ENCODE measurements at regions not wholly inside any gene's neighbourhood (a gene's known extent, or its start where the extent isn't known, plus 50 kb on each side); places are given as distances from the start of the nearest gene placed in this dataset.
A peak's percentile ranks its signal among the peaks of the same experiment; 100 is the strongest.

GRCh38 chr15:98025237-98025636 lies 64.7 kb downstream of the ARRDC4 start:
- peak; percentile 4 for DNase-seq
- in situ Hi-C loops (cut with HindIII; ENCODE audit: low pct_ligation_motif_present, low pct_unique_long_range_greater_than_20kb, low sequenced_read_pairs): no loop called here

GRCh38 chr15:98034731-98035130 lies 74.2 kb downstream of the ARRDC4 start:
- in situ Hi-C loops (cut with HindIII; ENCODE audit: low pct_ligation_motif_present, low pct_unique_long_range_greater_than_20kb, low sequenced_read_pairs): no loop called here
- no peak for DNase-seq

GRCh38 chr15:98035134-98035533 lies 74.6 kb downstream of the ARRDC4 start:
- no peak for DNase-seq
- in situ Hi-C loops (cut with HindIII; ENCODE audit: low pct_ligation_motif_present, low pct_unique_long_range_greater_than_20kb, low sequenced_read_pairs): no loop called here

- in situ Hi-C loops (cut with HindIII; ENCODE audit: low pct_ligation_motif_present, low pct_unique_long_range_greater_than_20kb, low sequenced_read_pairs): no loop called here
- no peak for DNase-seq
These were observed 75.1 kb downstream of the ARRDC4 start for GRCh38 chr15:98035577-98036010.

GRCh38 chr15:98039596-98039995 lies 79.1 kb downstream of the ARRDC4 start:
- in situ Hi-C loops (cut with HindIII; ENCODE audit: low pct_ligation_motif_present, low pct_unique_long_range_greater_than_20kb, low sequenced_read_pairs): no loop called here

GRCh38 chr15:98040146-98040545 lies 79.6 kb downstream of the ARRDC4 start:
- DNase-seq: no peak
- in situ Hi-C loops (cut with HindIII; ENCODE audit: low pct_ligation_motif_present, low pct_unique_long_range_greater_than_20kb, low sequenced_read_pairs): no loop called here

More at GRCh38 chr15:98039596-98039995, 79.1 kb downstream of the ARRDC4 start:
- DNase-seq: no peak

GRCh38 chr15:98043160-98044014 lies 82.9 kb downstream of the ARRDC4 start:
- no peak for DNase-seq
- in situ Hi-C loops (cut with HindIII; ENCODE audit: low pct_ligation_motif_present, low pct_unique_long_range_greater_than_20kb, low sequenced_read_pairs): no loop called here

- in situ Hi-C loops (cut with HindIII; ENCODE audit: low pct_ligation_motif_present, low pct_unique_long_range_greater_than_20kb, low sequenced_read_pairs): no loop called here
- DNase-seq: no peak
These were observed 91.2 kb downstream of the ARRDC4 start for GRCh38 chr15:98051734-98052133.

GRCh38 chr15:98057453-98057852 lies 97.0 kb downstream of the ARRDC4 start:
- in situ Hi-C loops (cut with HindIII; ENCODE audit: low pct_ligation_motif_present, low pct_unique_long_range_greater_than_20kb, low sequenced_read_pairs): no loop called here
- no peak for DNase-seq

- DNase-seq: no peak
- in situ Hi-C loops (cut with HindIII; ENCODE audit: low pct_ligation_motif_present, low pct_unique_long_range_greater_than_20kb, low sequenced_read_pairs): no loop called here
These were observed 102.4 kb downstream of the ARRDC4 start for GRCh38 chr15:98062869-98063268.

GRCh38 chr15:98063315-98063714 lies 102.8 kb downstream of the ARRDC4 start:
- in situ Hi-C loops (cut with HindIII; ENCODE audit: low pct_ligation_motif_present, low pct_unique_long_range_greater_than_20kb, low sequenced_read_pairs): no loop called here
- no peak for DNase-seq

- in situ Hi-C loops (cut with HindIII; ENCODE audit: low pct_ligation_motif_present, low pct_unique_long_range_greater_than_20kb, low sequenced_read_pairs): no loop called here
- no peak for DNase-seq
These were observed 103.4 kb downstream of the ARRDC4 start for GRCh38 chr15:98063871-98064270.

- no peak for DNase-seq
- in situ Hi-C loops (cut with HindIII; ENCODE audit: low pct_ligation_motif_present, low pct_unique_long_range_greater_than_20kb, low sequenced_read_pairs): no loop called here
These were observed 106.8 kb downstream of the ARRDC4 start for GRCh38 chr15:98067339-98067738.

- in situ Hi-C loops (cut with HindIII; ENCODE audit: low pct_ligation_motif_present, low pct_unique_long_range_greater_than_20kb, low sequenced_read_pairs): no loop called here
- no peak for DNase-seq
These were observed 108.8 kb downstream of the ARRDC4 start for GRCh38 chr15:98069256-98069655.

GRCh38 chr15:98070137-98070536 lies 109.6 kb downstream of the ARRDC4 start:
- no peak for DNase-seq

GRCh38 chr15:98071786-98072185 lies 111.3 kb downstream of the ARRDC4 start:
- no peak for DNase-seq
- in situ Hi-C loops (cut with HindIII; ENCODE audit: low pct_ligation_motif_present, low pct_unique_long_range_greater_than_20kb, low sequenced_read_pairs): no loop called here

More at GRCh38 chr15:98070137-98070536, 109.6 kb downstream of the ARRDC4 start:
- in situ Hi-C loops (cut with HindIII; ENCODE audit: low pct_ligation_motif_present, low pct_unique_long_range_greater_than_20kb, low sequenced_read_pairs): no loop called here

- no peak for DNase-seq
- in situ Hi-C loops (cut with HindIII; ENCODE audit: low pct_ligation_motif_present, low pct_unique_long_range_greater_than_20kb, low sequenced_read_pairs): no loop called here
These were observed 114.9 kb downstream of the ARRDC4 start for GRCh38 chr15:98075441-98075840.

GRCh38 chr15:98076021-98076816 lies 115.7 kb downstream of the ARRDC4 start:
- in situ Hi-C loops (cut with HindIII; ENCODE audit: low pct_ligation_motif_present, low pct_unique_long_range_greater_than_20kb, low sequenced_read_pairs): no loop called here
- no peak for DNase-seq

- DNase-seq: no peak
- in situ Hi-C loops (cut with HindIII; ENCODE audit: low pct_ligation_motif_present, low pct_unique_long_range_greater_than_20kb, low sequenced_read_pairs): no loop called here
These were observed 116.7 kb downstream of the ARRDC4 start for GRCh38 chr15:98077186-98077585.

- no peak for DNase-seq
- in situ Hi-C loops (cut with HindIII; ENCODE audit: low pct_ligation_motif_present, low pct_unique_long_range_greater_than_20kb, low sequenced_read_pairs): no loop called here
These were observed 120.3 kb downstream of the ARRDC4 start for GRCh38 chr15:98080791-98081190.
